SK-N-SH (cell line): ENCODE measurements at regions not wholly inside any gene's neighbourhood (a gene's known extent, or its start where the extent isn't known, plus 50 kb on each side); places are given as distances from the start of the nearest gene placed in this dataset.

Source experiments
- CTCF ChIA-PET: fragments of 300-600, 350-600 bp; formaldehyde crosslinking; extraction: SDS; loops from one replicate; lab custom pipeline; 2021; lab: Yijun Ruan, JAX
- POLR2A ChIA-PET: fragments of 350-600 bp; sonication (Branson Sonifier 250); formaldehyde crosslinking; extraction: SDS; loops from one replicate; lab custom pipeline; 2020; ENCODE audit warnings: antibody characterized with exemption, inconsistent platforms; lab: Yijun Ruan, JAX
- DNase-seq: peaks from one replicate; pipeline ENCODE4 v3.0.0; 2012
- H2AFZ ChIP-seq: fragments of 200-600 bp; sonication (generic); 2 replicates; pipeline ENCODE4 v1.8.1; 2016; ENCODE audit warnings: antibody characterized with exemption, mild to moderate bottlenecking, low read depth
- H3F3A ChIP-seq: fragments of 200-600 bp; sonication (generic); replicated peaks from 2 replicates; pipeline ENCODE3; 2016; ENCODE audit warnings: antibody characterized with exemption, mild to moderate bottlenecking; ENCODE audit not compliant: insufficient read depth
- H3K27ac ChIP-seq, 2 experiments: fragments of 200-500 bp in 1 of 2; fragments of 200-600 bp in 1 of 2; sonication (Bioruptor generic) in 1 of 2; sonication (generic), shearing (Covaris generic) in 1 of 2; 2 replicates each; pipeline versions ENCODE4 v1.5.1 to v1.6.1; 2014 to 2016; ENCODE audit warnings: low read depth in 2 of 2, inconsistent platforms in 1 of 2, low read length in 1 of 2, mild to moderate bottlenecking in 1 of 2, mixed read lengths in 1 of 2
- H3K27me3 ChIP-seq: fragments of 200-600 bp; sonication (generic), shearing (Covaris generic); 2 replicates; pipeline ENCODE4 v1.6.1; 2016; ENCODE audit warnings: mixed run types; ENCODE audit not compliant: insufficient read depth
- H3K36me3 ChIP-seq, 2 experiments: fragments of 200-500 bp in 1 of 2; fragments of 200-600 bp in 1 of 2; sonication (Bioruptor generic) in 1 of 2; sonication (generic) in 1 of 2; replicated peaks in 1 of 2; 2 replicates each; pipeline versions ENCODE3 to v1.5.1; 2014 to 2016; ENCODE audit warnings: low read length in 1 of 2, mild to moderate bottlenecking in 1 of 2; ENCODE audit not compliant: insufficient read depth in 2 of 2, control insufficient read depth in 1 of 2
- H3K4me1 ChIP-seq, 2 experiments: fragments of 200-500 bp in 1 of 2; fragments of 200-600 bp in 1 of 2; sonication (Bioruptor generic) in 1 of 2; sonication (generic), shearing (Covaris generic) in 1 of 2; 2 replicates each; pipeline versions ENCODE4 v1.5.1 to v1.6.1; 2014 to 2016; ENCODE audit warnings: low read depth in 1 of 2, low read length in 1 of 2, mixed run types in 1 of 2; ENCODE audit not compliant: insufficient read depth in 2 of 2, control insufficient read depth in 1 of 2
- H3K4me2 ChIP-seq: fragments of 200-600 bp; sonication (generic), shearing (Covaris generic); 2 replicates; pipeline ENCODE4 v1.6.1; 2017; ENCODE audit warnings: mixed run types
- H3K4me3 ChIP-seq, 2 experiments: fragments of 200-500 bp in 1 of 2; fragments of 200-600 bp in 1 of 2; sonication (Bioruptor generic) in 1 of 2; sonication (generic), shearing (Covaris generic) in 1 of 2; 2 replicates each; pipeline versions ENCODE4 v1.5.1 to v1.8.1; 2014 to 2016; ENCODE audit warnings: low read depth in 2 of 2, inconsistent platforms in 1 of 2, low read length in 1 of 2, mild to moderate bottlenecking in 1 of 2, mixed read lengths in 1 of 2, moderate library complexity in 1 of 2
- H3K79me2 ChIP-seq: fragments of 200-600 bp; sonication (generic); 2 replicates; pipeline ENCODE4 v1.8.1; 2017; ENCODE audit warnings: mild to moderate bottlenecking; ENCODE audit not compliant: insufficient read depth
- H3K9ac ChIP-seq: fragments of 200-600 bp; sonication (generic); 2 replicates; pipeline ENCODE4 v1.6.1; 2017; ENCODE audit warnings: mixed run types
- H3K9me2 ChIP-seq: fragments of 200-600 bp; sonication (generic); 2 replicates; pipeline ENCODE4 v1.6.1; 2017; ENCODE audit warnings: mixed run types
- H3K9me3 ChIP-seq: fragments of 200-600 bp; sonication (generic); 2 replicates; pipeline ENCODE4 v1.6.1; 2017; ENCODE audit warnings: mixed run types, mild to moderate bottlenecking, moderate library complexity
- H4K20me1 ChIP-seq: fragments of 200-600 bp; sonication (generic); 2 replicates; pipeline ENCODE4 v1.6.1; 2017; ENCODE audit warnings: mild to moderate bottlenecking, mixed run types; ENCODE audit not compliant: insufficient read depth
- ELF1 ChIP-seq: IDR thresholded peaks from 2 replicates; pipeline ENCODE4 v1.4.0; 2012
- EP300 ChIP-seq, 2 experiments: IDR thresholded peaks; 2 replicates each; pipeline versions ENCODE4 v1.4.0 to v1.6.1; 2012; ENCODE audit warnings: borderline replicate concordance in 1 of 2, low read depth in 1 of 2, low read length in 1 of 2
- FOSL2 ChIP-seq: IDR thresholded peaks from 2 replicates; pipeline ENCODE4 v1.4.0; 2012; ENCODE audit warnings: low read depth, mild to moderate bottlenecking, moderate library complexity, borderline replicate concordance
- FOXJ3 ChIP-seq: sonication (generic); formaldehyde crosslinking; IDR thresholded peaks from 2 replicates; pipeline ENCODE4 v1.5.1; 2020; ENCODE audit warnings: mild to moderate bottlenecking, missing genetic modification reagents
- FOXM1 ChIP-seq: IDR thresholded peaks from 2 replicates; pipeline ENCODE4 v1.4.0; 2012; ENCODE audit warnings: low read depth, mild to moderate bottlenecking
- GABPA ChIP-seq: IDR thresholded peaks from 2 replicates; pipeline ENCODE4 v1.4.0; 2012; ENCODE audit warnings: low read depth, mild to moderate bottlenecking
- NFIC ChIP-seq: IDR thresholded peaks from 2 replicates; pipeline ENCODE4 v1.4.0; 2012; ENCODE audit warnings: borderline replicate concordance
- NRF1 ChIP-seq: IDR thresholded peaks from 2 replicates; pipeline ENCODE4 v1.6.1; 2012; ENCODE audit warnings: low read depth, mild to moderate bottlenecking, low read length
- RAD21 ChIP-seq: IDR thresholded peaks from 2 replicates; pipeline ENCODE4 v1.6.1; 2012; ENCODE audit warnings: mild to moderate bottlenecking, low read length
- RCOR1 ChIP-seq: fragments of 150-350 bp; IDR thresholded peaks from 2 replicates; pipeline ENCODE4 v1.6.1; 2017; ENCODE audit warnings: antibody characterized with exemption, low read length
- RFX5 ChIP-seq: IDR thresholded peaks from 2 replicates; pipeline ENCODE4 v1.6.1; 2012; ENCODE audit warnings: mild to moderate bottlenecking, improper control_type of control experiment, low read length
- SIN3A ChIP-seq: IDR thresholded peaks from 2 replicates; pipeline ENCODE4 v1.6.1; 2012; ENCODE audit warnings: low read depth, mild to moderate bottlenecking, low read length, moderate library complexity, borderline replicate concordance
- SMC3 ChIP-seq: IDR thresholded peaks from 2 replicates; pipeline ENCODE4 v1.6.1; 2012; ENCODE audit warnings: low read depth, low read length, improper control_type of control experiment
- TCF12 ChIP-seq: IDR thresholded peaks from 2 replicates; pipeline ENCODE4 v1.4.0; 2012
- WGBS: methylation state at CpG from one replicate; pipeline ENCODE4 v1.1.6; 2017; ENCODE audit warnings: low lambda C conversion rate; 5-methylcytosine and 5-hydroxymethylcytosine counted together
- TF ChIP-seq, protein P1 (sequence below): fragments of 200-600 bp; sonication (generic); IDR thresholded peaks from 2 replicates; pipeline ENCODE4 v1.6.1; 2017; ENCODE audit warnings: antibody characterized with exemption, mild to moderate bottlenecking, moderate library complexity
- TF ChIP-seq, protein P2 (sequence below): fragments of 150-350 bp; IDR thresholded peaks from 2 replicates; pipeline ENCODE4 v1.6.1; 2016; ENCODE audit warnings: mild to moderate bottlenecking, low read depth, low read length
- TF ChIP-seq, protein P3 (sequence below): IDR thresholded peaks from 2 replicates; pipeline ENCODE4 v1.6.1; 2012; ENCODE audit warnings: mild to moderate bottlenecking, low read depth, low read length, moderate library complexity
- TF ChIP-seq, protein P4 (sequence below): IDR thresholded peaks from 2 replicates; pipeline ENCODE4; 2012

DNA sequence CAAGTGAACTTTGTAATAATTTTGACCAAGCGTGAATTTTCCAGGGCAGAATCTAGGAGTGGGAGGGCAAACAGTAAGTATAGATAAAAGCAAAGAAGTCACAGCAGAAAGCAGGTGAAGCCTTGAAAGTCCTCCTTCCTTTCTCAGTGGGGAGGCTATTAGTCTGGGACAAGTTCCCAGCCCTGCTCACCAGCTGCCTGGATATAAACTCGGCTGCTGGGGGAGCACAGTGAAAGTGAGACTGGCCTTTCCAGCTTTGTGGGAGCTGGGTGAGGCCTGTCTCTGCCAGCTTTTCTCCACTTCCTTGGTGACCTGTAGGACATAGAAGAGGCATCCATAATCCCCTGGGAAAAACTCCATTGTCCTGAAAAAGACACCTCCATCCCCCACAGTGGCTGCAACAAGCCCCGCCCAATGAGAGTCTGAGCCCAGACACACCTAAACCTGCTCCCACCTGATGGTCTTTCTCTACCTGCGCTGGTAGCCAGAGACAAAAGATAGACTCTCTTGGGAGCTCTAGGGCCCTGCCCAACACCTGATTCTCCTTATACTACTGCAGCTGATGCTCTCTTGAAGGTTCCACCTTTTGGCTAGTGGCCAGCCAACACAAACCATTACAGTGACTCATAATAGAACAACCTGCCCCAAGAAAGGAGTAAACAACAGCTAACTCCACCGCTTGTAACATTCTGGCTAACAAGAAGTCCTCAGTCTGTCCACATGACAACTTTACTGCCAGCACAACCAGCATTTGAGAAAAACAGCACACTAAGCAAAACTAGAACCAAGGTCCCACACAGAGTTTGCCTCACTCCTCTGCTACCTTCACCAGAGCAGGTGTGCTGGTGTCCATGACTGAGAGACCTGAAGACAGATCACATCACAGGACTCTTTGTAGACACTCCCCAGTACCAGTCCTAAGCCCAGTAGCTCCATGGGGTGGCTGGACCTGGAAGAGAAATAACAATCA is 252.2 kb upstream of the SLITRK6 start:
- no peaks in the 10 kb centered on the region for H3K9me3 ChIP-seq
- H3K27me3 ChIP-seq, result no peaks in the 10 kb centered on the region
- H3K9ac ChIP-seq, result no peak overlapping the region
- POLR2A ChIA-PET, result no interaction called here
- H3K79me2 ChIP-seq, result no peaks in the 10 kb centered on the region
- H3K4me1 ChIP-seq, result no peaks in the 10 kb centered on the region
- no peaks in the 10 kb centered on the region for H3F3A ChIP-seq
- no peaks in the 10 kb centered on the region for H4K20me1 ChIP-seq
- CTCF ChIA-PET, result no interaction called here
- 31% methylated on average over 5 of the region's 5 CpGs for WGBS
- no peak overlapping the region for H3K4me3 ChIP-seq
- no peaks in the 10 kb centered on the region for H3K36me3 ChIP-seq
- H3K9me2 ChIP-seq, result no peaks in the 10 kb centered on the region
- no peak overlapping the region for H2AFZ ChIP-seq
- H3K4me2 ChIP-seq, result no peak overlapping the region
- DNase-seq, result no peak
- TF ChIP-seq SMC3, result no peak
- TF ChIP-seq, protein P1, sequence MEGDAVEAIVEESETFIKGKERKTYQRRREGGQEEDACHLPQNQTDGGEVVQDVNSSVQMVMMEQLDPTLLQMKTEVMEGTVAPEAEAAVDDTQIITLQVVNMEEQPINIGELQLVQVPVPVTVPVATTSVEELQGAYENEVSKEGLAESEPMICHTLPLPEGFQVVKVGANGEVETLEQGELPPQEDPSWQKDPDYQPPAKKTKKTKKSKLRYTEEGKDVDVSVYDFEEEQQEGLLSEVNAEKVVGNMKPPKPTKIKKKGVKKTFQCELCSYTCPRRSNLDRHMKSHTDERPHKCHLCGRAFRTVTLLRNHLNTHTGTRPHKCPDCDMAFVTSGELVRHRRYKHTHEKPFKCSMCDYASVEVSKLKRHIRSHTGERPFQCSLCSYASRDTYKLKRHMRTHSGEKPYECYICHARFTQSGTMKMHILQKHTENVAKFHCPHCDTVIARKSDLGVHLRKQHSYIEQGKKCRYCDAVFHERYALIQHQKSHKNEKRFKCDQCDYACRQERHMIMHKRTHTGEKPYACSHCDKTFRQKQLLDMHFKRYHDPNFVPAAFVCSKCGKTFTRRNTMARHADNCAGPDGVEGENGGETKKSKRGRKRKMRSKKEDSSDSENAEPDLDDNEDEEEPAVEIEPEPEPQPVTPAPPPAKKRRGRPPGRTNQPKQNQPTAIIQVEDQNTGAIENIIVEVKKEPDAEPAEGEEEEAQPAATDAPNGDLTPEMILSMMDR, result no peak
- no peak for TF ChIP-seq RFX5
- no peak for TF ChIP-seq TCF12
- TF ChIP-seq NRF1, result no peak
- no peak for TF ChIP-seq NFIC
- TF ChIP-seq SIN3A, result no peak
- no peak for TF ChIP-seq GABPA
- TF ChIP-seq RAD21, result no peak
- TF ChIP-seq FOSL2, result no peak
- TF ChIP-seq, protein P2, sequence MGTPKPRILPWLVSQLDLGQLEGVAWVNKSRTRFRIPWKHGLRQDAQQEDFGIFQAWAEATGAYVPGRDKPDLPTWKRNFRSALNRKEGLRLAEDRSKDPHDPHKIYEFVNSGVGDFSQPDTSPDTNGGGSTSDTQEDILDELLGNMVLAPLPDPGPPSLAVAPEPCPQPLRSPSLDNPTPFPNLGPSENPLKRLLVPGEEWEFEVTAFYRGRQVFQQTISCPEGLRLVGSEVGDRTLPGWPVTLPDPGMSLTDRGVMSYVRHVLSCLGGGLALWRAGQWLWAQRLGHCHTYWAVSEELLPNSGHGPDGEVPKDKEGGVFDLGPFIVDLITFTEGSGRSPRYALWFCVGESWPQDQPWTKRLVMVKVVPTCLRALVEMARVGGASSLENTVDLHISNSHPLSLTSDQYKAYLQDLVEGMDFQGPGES, result no peak
- TF ChIP-seq, protein P3, sequence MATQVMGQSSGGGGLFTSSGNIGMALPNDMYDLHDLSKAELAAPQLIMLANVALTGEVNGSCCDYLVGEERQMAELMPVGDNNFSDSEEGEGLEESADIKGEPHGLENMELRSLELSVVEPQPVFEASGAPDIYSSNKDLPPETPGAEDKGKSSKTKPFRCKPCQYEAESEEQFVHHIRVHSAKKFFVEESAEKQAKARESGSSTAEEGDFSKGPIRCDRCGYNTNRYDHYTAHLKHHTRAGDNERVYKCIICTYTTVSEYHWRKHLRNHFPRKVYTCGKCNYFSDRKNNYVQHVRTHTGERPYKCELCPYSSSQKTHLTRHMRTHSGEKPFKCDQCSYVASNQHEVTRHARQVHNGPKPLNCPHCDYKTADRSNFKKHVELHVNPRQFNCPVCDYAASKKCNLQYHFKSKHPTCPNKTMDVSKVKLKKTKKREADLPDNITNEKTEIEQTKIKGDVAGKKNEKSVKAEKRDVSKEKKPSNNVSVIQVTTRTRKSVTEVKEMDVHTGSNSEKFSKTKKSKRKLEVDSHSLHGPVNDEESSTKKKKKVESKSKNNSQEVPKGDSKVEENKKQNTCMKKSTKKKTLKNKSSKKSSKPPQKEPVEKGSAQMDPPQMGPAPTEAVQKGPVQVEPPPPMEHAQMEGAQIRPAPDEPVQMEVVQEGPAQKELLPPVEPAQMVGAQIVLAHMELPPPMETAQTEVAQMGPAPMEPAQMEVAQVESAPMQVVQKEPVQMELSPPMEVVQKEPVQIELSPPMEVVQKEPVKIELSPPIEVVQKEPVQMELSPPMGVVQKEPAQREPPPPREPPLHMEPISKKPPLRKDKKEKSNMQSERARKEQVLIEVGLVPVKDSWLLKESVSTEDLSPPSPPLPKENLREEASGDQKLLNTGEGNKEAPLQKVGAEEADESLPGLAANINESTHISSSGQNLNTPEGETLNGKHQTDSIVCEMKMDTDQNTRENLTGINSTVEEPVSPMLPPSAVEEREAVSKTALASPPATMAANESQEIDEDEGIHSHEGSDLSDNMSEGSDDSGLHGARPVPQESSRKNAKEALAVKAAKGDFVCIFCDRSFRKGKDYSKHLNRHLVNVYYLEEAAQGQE, result no peak
- TF ChIP-seq FOXM1, result no peak
- no peak for TF ChIP-seq FOXJ3 (CRISPR knock-in tag)
- TF ChIP-seq EP300 (IDR thresholded peaks at IDR 0.05; ENCODE audit: borderline replicate concordance in 1 of 2, low read depth in 1 of 2, low read length in 1 of 2), result no peak
- TF ChIP-seq ELF1, result no peak
- TF ChIP-seq, protein P4, sequence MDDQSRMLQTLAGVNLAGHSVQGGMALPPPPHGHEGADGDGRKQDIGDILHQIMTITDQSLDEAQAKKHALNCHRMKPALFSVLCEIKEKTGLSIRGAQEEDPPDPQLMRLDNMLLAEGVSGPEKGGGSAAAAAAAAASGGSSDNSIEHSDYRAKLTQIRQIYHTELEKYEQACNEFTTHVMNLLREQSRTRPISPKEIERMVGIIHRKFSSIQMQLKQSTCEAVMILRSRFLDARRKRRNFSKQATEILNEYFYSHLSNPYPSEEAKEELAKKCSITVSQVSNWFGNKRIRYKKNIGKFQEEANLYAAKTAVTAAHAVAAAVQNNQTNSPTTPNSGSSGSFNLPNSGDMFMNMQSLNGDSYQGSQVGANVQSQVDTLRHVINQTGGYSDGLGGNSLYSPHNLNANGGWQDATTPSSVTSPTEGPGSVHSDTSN, result no peak
- TF ChIP-seq RCOR1, result no peak
- no peak overlapping the region for H3K27ac ChIP-seq
